ENCODE measurements at regions not wholly inside any gene's neighbourhood (a gene's known extent, or its start where the extent isn't known, plus 50 kb on each side); places are given as distances from the start of the nearest gene placed in this dataset.

GRCh38 chr2:60334610-60335009 is 218.8 kb downstream of the BCL11A start:
- DNase-seq (ENCODE audit: low read depth), result no peak
- TF ChIP-seq CTCF (conservative IDR thresholded peaks at IDR 0.05; ENCODE audit: control insufficient read depth, insufficient read depth, low read depth, low read length), result no peak
- no peak overlapping the region for H3K4me3 ChIP-seq (ENCODE audit: control insufficient read depth, low read depth, low read length)

- no peak overlapping the region for H3K4me3 ChIP-seq (ENCODE audit: control insufficient read depth, low read depth, low read length)
- no peak for TF ChIP-seq CTCF (conservative IDR thresholded peaks at IDR 0.05; ENCODE audit: control insufficient read depth, insufficient read depth, low read depth, low read length)
Observed at GRCh38 chr2:60333264-60333663, 220.2 kb downstream of the BCL11A start.

GRCh38 chr2:60331115-60331809 is 222.2 kb downstream of the BCL11A start:
- H3K4me3 ChIP-seq (ENCODE audit: control insufficient read depth, low read depth, low read length), result no peak overlapping the region
- TF ChIP-seq CTCF (conservative IDR thresholded peaks at IDR 0.05; ENCODE audit: control insufficient read depth, insufficient read depth, low read depth, low read length), result no peak
- DNase-seq (ENCODE audit: low read depth), result no peak

More at GRCh38 chr2:60333264-60333663, 220.2 kb downstream of the BCL11A start:
- no peak for DNase-seq (ENCODE audit: low read depth)

- no peak overlapping the region for H3K4me3 ChIP-seq (ENCODE audit: control insufficient read depth, low read depth, low read length)
- DNase-seq (ENCODE audit: low read depth), result no peak
- TF ChIP-seq CTCF (conservative IDR thresholded peaks at IDR 0.05; ENCODE audit: control insufficient read depth, insufficient read depth, low read depth, low read length), result no peak
Observed at GRCh38 chr2:60329225-60329624, 224.2 kb downstream of the BCL11A start.

GRCh38 chr2:60324536-60324935 is 228.9 kb downstream of the BCL11A start:
- no peak for DNase-seq (ENCODE audit: low read depth)
- TF ChIP-seq CTCF (conservative IDR thresholded peaks at IDR 0.05; ENCODE audit: control insufficient read depth, insufficient read depth, low read depth, low read length), result no peak

GRCh38 chr2:60321816-60322215 is 231.6 kb downstream of the BCL11A start:
- no peak for DNase-seq (ENCODE audit: low read depth)

More at GRCh38 chr2:60324536-60324935, 228.9 kb downstream of the BCL11A start:
- no peak overlapping the region for H3K4me3 ChIP-seq (ENCODE audit: control insufficient read depth, low read depth, low read length)

More at GRCh38 chr2:60321816-60322215, 231.6 kb downstream of the BCL11A start:
- no peak overlapping the region for H3K4me3 ChIP-seq (ENCODE audit: control insufficient read depth, low read depth, low read length)
- TF ChIP-seq CTCF (conservative IDR thresholded peaks at IDR 0.05; ENCODE audit: control insufficient read depth, insufficient read depth, low read depth, low read length), result no peak
